IPS-20b (cell line): ENCODE measurements at regions not wholly inside any gene's neighbourhood (a gene's known extent, or its start where the extent isn't known, plus 50 kb on each side); places are given as distances from the start of the nearest gene placed in this dataset.

Experiments
- H3K27ac ChIP-seq: one replicate; pipeline ENCODE4 v1.5.1; 2013; ENCODE audit warnings: low read length
- H3K27me3 ChIP-seq: 2 replicates; pipeline ENCODE4 v1.6.1; 2013; ENCODE audit warnings: mild to moderate bottlenecking, low read length, inconsistent platforms; ENCODE audit not compliant: insufficient read depth
- H3K36me3 ChIP-seq: 2 replicates; pipeline ENCODE4 v1.6.1; 2013; ENCODE audit warnings: low read depth, mild to moderate bottlenecking, inconsistent platforms, low read length, moderate library complexity; ENCODE audit not compliant: insufficient read depth
- H3K4me1 ChIP-seq: 2 replicates; pipeline ENCODE4 v1.6.1; 2013; ENCODE audit warnings: mild to moderate bottlenecking, control low read depth, inconsistent platforms, low read length, moderate library complexity; ENCODE audit not compliant: insufficient read depth
- H3K4me3 ChIP-seq: 2 replicates; pipeline ENCODE4 v1.5.1; 2013; ENCODE audit warnings: mild to moderate bottlenecking, low read length, inconsistent platforms
- H3K9ac ChIP-seq: 2 replicates; pipeline ENCODE4 v1.6.1; 2013; ENCODE audit warnings: low read depth, mild to moderate bottlenecking, inconsistent platforms, low read length, moderate library complexity
- H3K9me3 ChIP-seq: 2 replicates; pipeline ENCODE4 v1.6.1; 2013; ENCODE audit warnings: mild to moderate bottlenecking, low read depth, low read length, inconsistent platforms; ENCODE audit not compliant: insufficient read depth

DNA sequence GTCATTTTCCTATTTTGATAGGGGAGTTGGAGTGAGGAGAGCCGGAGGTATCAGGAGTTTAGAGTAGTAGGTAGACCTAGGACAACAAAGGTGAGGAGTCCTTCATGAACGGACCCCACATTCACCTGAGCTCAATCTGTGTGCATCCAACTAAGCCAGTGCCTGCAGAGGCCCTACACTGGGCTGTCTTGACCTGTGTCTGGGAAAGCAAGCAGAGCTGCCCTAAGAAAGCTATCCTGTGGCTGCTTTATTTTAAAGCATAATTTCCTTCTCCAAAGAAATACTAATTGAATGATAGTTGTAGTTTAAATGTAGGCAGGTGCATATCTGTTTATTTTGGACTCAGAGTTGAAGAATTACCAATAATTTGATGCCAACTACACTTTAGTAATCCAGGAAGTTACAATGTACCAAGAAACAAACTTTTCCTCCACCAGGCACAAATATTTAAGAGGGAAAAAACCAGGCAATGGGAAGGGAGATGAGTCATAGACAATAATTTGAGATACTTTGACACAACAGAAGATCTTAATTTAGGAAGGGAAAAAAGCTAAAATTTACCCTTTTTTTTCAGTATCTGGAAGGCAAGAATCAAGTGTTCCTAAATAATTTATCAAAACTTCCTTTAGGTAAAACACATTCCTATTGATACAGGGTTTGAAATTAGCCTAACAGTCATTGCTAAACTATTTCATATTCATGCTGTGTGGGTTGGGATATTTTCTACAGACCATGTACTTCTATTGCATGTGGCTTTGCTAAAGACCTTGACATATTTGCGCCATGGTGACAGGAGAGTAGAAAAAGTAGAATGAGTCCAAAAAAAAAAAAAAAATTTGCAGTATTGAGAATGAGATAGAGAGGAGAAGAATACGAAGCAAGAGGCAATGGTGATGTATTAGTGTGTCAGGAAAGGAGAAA lies 376.6 kb upstream of the TUSC1 start:
- no peak overlapping the region for H3K27ac ChIP-seq
- peaks cover 3% of the 10 kb centered on the region; the same call in 1 of the 2 replicates for H3K4me1 ChIP-seq
- no peak overlapping the region for H3K4me3 ChIP-seq
- no peak overlapping the region for H3K9ac ChIP-seq
- H3K9me3 ChIP-seq: no peaks in the 10 kb centered on the region
- no peaks in the 10 kb centered on the region for H3K36me3 ChIP-seq
- no peaks in the 10 kb centered on the region for H3K27me3 ChIP-seq

DNA sequence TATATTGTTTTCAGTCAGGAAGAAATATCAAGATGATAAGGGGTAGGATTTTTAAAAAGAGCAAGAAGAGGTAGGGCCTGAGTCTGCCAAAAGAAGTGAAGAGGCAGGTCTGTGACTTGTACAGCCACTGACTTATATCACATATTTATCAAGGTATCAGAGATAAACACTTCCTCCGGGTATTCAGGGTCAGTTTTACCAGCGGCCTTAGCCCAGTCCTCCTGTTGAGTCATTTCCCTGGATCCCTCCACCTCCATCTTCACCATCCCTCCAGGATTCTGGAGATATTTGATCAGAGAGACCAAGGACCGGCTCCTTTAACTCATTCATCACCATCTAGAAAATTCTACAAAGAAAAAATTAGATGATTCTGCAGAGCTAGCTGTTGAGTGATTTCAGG lies 375.7 kb upstream of the TUSC1 start:
- Histone ChIP-seq H3K4me3 (no peak overlapping the region), H3K9ac (no peak overlapping the region), H3K27ac (no peak overlapping the region), H3K36me3 (no peaks in the 10 kb centered on the region), H3K27me3 (no peaks in the 10 kb centered on the region), H3K4me1 (no peaks in the 10 kb centered on the region), H3K9me3 (no peaks in the 10 kb centered on the region)

DNA sequence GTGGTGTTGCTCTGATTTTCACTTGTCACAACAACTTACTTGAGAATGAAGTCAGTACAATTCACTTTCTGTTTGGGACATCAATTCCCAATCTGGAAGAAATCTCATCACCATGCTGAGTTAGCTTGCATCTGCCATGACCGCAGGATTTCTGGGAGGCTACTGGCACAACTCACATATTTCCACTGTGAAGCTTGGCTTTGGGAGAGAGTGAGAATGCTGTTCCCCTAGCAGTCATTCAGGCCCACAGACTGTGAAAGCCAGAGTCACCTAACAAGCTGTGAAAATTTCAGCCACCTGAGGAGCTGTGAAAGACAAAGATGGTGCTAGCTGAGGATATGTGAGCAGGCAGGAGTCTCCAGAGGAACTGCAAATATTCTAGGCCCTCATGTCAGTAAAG lies 365.2 kb upstream of the TUSC1 start:
- Histone ChIP-seq H3K9ac (no peak overlapping the region), H3K9me3 (peaks cover 13% of the 10 kb centered on the region; the same call in 1 of the 2 replicates), H3K36me3 (no peaks in the 10 kb centered on the region), H3K27me3 (no peaks in the 10 kb centered on the region), H3K4me3 (no peak overlapping the region), H3K27ac (no peak overlapping the region), H3K4me1 (no peaks in the 10 kb centered on the region)

DNA sequence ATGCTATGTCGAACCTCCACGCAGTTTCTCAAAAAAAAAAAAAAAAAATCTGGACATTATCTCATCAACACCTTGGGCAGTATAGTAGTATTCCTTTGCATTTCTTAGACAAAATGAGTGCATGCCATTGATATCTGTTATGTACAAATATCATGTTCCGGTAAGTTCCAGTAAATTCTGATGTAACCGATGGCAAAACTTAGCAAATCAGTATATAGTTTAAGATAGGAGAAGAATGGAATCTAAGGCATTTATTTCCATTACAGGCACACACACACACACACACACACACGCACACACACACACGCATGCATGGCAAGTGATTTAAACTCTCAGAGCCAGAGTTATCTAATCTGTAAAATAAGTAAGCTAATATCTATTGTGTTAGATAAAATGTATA lies 356.5 kb upstream of the TUSC1 start:
- Histone ChIP-seq H3K4me1 (no peaks in the 10 kb centered on the region), H3K4me3 (no peak overlapping the region), H3K27me3 (no peaks in the 10 kb centered on the region), H3K36me3 (no peaks in the 10 kb centered on the region), H3K27ac (no peak overlapping the region), H3K9ac (no peak overlapping the region), H3K9me3 (peaks cover 6% of the 10 kb centered on the region; the same call in 1 of the 2 replicates)

DNA sequence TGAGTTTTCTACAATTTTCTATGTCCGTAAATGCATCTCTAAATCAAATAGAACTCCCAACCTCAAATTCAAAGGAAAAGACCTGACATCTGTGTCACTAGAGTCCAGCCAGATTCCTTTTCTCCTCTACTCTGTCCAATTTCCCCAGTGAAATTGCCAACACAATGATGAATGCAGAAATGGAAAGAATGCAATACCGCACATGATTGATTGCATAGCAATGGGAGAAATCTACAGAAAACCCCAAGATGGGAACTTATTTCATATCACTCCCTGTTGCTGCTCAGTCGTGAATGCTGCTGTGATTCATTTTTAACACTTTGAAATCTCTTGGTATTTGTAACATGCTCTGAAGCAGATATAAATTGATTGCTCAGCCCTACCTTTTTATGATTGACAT lies 355.1 kb upstream of the TUSC1 start:
- Histone ChIP-seq H3K27ac (no peak overlapping the region), H3K27me3 (no peaks in the 10 kb centered on the region), H3K36me3 (no peaks in the 10 kb centered on the region), H3K4me1 (peaks cover 5% of the 10 kb centered on the region; the same call in 1 of the 2 replicates), H3K9me3 (no peaks in the 10 kb centered on the region), H3K4me3 (no peak overlapping the region), H3K9ac (no peak overlapping the region)

DNA sequence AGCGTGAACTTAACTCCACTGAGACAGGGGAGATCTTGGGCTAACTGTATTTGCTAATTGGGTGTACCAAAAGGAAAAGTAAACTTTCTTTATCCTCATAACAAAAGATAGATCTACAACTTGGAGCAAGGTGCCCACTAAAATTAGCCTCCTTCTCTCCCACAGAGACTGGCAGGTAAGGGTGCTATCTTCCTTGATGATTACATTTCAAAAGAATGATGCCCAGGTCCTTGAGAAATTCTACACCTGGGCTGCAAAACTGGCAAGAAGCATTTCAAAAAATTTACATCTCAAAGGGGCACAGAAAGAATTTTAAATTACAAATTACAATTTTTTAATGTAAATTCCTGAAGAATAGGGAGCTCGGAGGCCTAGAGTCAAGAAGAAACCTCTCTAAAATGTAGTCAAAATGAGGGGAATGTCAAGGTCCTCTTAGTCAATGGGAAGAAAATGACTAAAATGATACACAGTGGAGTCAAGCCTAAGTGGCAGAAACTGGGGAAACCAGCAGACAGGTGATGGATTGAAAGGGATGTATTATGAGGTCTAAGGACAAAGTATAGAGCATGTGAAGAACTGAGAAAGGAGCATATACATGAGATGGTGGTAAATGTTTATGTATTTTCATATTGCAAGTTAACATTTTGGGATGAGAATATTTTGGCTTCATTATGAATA lies 348.3 kb upstream of the TUSC1 start:
- H3K4me3 ChIP-seq: peak overlapping the region; percentile 37; the same call in 1 of the 2 replicates
- no peaks in the 10 kb centered on the region for H3K36me3 ChIP-seq
- peaks cover 35% of the 10 kb centered on the region; the same call in 1 of the 2 replicates for H3K4me1 ChIP-seq
- no peaks in the 10 kb centered on the region for H3K27me3 ChIP-seq
- H3K27ac ChIP-seq: no peak overlapping the region
- H3K9ac ChIP-seq: no peak overlapping the region
- no peaks in the 10 kb centered on the region; the same call in 1 of the 2 replicates for H3K9me3 ChIP-seq

DNA sequence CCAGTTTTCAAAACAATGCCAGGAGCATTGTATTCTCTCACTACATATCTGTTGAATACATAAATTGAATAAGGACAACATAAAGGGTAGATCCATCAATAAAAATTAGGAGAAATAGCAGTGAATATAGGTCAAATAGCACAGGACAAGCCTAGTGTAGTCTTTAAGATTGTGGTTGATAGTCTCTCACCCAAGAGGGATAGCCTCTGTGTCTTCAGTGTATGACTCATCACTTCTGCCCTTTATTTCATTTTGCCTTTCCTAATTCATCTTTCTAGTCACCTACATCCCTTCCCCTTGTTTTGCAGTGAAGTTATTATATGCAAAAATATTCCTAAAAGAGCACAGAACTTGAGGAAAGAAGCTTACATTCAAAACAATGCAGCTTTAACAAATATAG lies 335.0 kb upstream of the TUSC1 start:
- no peak overlapping the region for H3K27ac ChIP-seq
- peaks cover 3% of the 10 kb centered on the region; the same call in 1 of the 2 replicates for H3K9me3 ChIP-seq
- no peaks in the 10 kb centered on the region for H3K4me1 ChIP-seq
- no peak overlapping the region for H3K9ac ChIP-seq
- H3K4me3 ChIP-seq: no peak overlapping the region
- H3K36me3 ChIP-seq: no peaks in the 10 kb centered on the region
- H3K27me3 ChIP-seq: no peaks in the 10 kb centered on the region

DNA sequence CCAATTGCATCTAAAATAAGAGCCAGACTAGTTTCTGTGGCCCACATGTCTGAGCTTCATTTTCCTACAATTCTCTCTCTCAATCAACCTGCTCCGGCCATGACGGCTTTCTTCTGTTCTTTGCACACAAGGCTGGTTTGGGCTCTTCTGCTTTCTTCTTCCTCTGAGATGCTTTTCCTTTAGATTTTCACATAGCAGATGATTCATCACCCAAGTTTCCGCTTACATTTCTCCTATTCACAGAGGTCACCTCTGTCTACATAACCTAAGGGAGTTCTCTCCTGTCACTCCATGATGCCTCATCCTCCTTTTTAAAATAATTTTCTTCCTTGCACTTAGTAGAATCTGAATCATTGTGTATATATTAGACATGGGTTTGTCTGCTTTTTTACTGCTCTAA lies 334.6 kb upstream of the TUSC1 start:
- Histone ChIP-seq H3K36me3 (no peaks in the 10 kb centered on the region), H3K9ac (no peak overlapping the region), H3K27ac (no peak overlapping the region), H3K27me3 (no peaks in the 10 kb centered on the region), H3K4me1 (no peaks in the 10 kb centered on the region), H3K4me3 (no peak overlapping the region), H3K9me3 (peaks cover 3% of the 10 kb centered on the region; the same call in 1 of the 2 replicates)

DNA sequence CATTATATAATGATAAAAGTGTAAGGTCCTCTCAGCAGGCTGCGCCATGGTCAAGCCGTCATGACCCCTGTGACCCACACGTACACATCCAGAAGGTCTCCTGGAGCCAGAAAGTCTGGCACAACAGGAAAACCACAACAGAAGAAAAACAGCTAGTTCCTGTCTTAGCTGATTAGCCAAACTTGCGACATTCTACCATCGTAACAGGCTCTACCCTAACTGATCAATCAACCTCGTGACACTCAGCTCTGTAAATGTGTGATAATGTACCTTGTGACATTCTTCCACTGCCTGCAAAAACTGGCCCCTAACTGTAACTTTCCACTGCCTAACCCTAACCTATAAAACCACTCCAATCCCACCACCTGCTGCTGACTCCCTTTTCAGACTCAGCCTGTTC lies 316.4 kb upstream of the TUSC1 start:
- Histone ChIP-seq H3K4me1 (no peaks in the 10 kb centered on the region), H3K36me3 (no peaks in the 10 kb centered on the region), H3K9ac (no peak overlapping the region), H3K27ac (no peak overlapping the region), H3K27me3 (no peaks in the 10 kb centered on the region), H3K9me3 (peaks cover 13% of the 10 kb centered on the region; the same call in 1 of the 2 replicates), H3K4me3 (no peak overlapping the region)

DNA sequence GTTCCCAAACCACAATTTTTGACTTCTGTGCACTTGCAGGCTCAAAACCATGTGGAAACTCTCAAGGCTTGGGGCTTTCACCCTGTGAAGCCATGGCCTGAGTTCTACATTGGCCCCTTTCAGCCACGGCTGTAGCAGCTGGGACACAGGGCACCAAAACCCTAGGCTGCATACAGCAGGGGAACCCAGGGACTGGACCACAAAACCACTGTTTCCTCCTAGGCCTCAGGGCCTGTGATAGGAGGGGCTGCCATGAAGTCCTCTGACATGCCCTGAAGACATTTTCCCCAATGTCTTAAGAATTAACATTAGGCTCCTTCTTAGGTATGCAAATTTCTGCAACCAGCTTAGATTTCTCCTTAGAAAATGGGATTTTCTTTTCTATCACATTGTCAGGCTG lies 312.1 kb upstream of the TUSC1 start:
- H3K9ac ChIP-seq: no peak overlapping the region

DNA sequence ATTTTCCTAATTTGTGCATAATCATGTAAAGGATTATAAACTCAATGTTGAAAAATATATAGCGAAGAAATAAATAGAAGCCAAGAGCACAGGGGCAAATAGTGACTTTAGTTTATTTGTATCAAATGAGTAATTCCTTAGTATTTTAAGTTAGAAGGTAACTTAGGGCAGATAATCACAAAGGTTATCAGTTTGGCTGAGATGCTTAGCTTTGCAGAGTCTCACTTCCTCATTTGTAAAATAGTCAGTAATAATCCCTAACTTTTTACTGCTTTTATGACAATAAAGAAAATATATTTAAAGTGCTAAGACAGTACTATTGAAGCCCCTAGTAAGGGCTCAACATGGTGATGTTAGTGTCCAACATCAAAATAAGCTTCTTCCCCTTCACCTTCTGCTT lies 297.4 kb upstream of the TUSC1 start:
- no peaks in the 10 kb centered on the region for H3K36me3 ChIP-seq
- H3K27me3 ChIP-seq: no peaks in the 10 kb centered on the region
- peaks cover 6% of the 10 kb centered on the region; the same call in 1 of the 2 replicates for H3K9me3 ChIP-seq
- H3K4me1 ChIP-seq: no peaks in the 10 kb centered on the region; the same call in 1 of the 2 replicates
- H3K9ac ChIP-seq: no peak overlapping the region
- H3K27ac ChIP-seq: no peak overlapping the region
- no peak overlapping the region for H3K4me3 ChIP-seq

More for the DNA sequence above, 312.1 kb upstream of the TUSC1 start:
- Histone ChIP-seq H3K4me3 (no peak overlapping the region), H3K4me1 (no peaks in the 10 kb centered on the region), H3K36me3 (no peaks in the 10 kb centered on the region), H3K9me3 (peaks cover 13% of the 10 kb centered on the region; the same call in 1 of the 2 replicates), H3K27ac (no peak overlapping the region), H3K27me3 (no peaks in the 10 kb centered on the region)
